ENCODE measurements at regions not wholly inside any gene's neighbourhood (a gene's known extent, or its start where the extent isn't known, plus 50 kb on each side); places are given as distances from the start of the nearest gene placed in this dataset.
"Not testable (repeated sequence)": the region's sequence is repeated elsewhere in the genome, so short reads cannot be mapped to it uniquely, and the experiment has no call there.

DNA sequence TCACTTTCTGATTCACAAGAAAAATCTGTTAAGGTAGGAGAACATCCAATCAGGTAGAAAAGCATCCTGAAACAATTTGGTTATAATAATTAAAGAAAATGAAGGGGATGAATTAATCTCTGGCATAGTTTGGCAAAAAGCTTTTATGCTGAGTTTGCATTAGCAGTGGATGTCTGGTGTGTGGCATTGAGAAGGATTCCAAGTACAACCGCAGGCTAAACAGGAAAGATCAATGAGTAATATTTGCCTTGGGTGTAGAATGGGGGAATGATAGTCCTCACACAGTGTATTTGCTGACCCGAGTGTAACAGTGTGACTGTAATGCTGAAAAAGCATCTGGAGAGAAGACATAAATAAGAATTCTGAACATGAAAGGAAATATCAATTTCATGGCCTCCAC is 68.3 kb upstream of the SESTD1 start:
- DNase-seq = no peak

- no peak for DNase-seq
These were observed 66.4 kb upstream of the SESTD1 start for GRCh38 chr2:179331061-179331460.

DNA sequence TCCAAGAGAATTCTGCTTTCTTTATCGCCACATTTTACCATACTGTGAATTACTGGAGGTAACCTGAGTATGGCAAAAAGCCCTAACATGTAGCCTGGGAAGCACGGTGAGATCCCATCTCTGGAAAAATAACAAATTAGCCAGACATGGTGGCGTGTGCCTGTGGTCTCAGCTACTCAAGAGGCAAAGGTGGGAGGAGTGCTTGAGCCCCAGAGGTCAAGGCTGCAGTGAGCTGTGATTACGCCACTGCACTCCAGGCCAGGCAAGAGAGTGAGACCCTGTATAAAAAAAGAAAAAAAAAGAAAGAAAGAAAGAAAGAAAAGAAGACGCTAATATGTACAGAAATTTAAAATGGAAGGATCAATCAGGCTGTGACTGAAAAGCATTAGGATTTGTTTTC is 57.7 kb upstream of the SESTD1 start:
- no peak for DNase-seq

- not testable (repeated sequence) for DNase-seq
These were observed 56.4 kb upstream of the SESTD1 start for GRCh38 chr2:179321034-179321433.

DNA sequence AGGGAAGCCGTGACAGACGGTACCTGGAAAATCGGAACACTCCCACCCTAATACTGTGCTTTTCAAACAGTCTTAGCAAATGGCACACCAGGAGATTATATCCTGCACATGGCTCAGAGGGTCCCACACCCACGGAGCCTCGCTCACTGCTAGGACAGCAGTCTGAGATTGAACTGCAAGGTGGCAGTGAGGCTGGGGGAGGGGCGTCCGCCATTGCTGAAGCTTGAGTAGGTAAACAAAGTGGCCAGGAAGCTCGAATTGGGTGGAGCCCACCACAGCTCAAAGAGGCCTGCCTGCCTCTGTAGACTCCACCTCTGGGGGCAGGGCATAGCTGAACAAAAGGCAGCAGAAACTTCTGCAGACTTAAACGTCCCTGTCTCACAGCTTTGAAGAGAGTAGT is 50.1 kb upstream of the SESTD1 start:
- not testable (repeated sequence) for DNase-seq

Data from anterior cingulate cortex (tissue), 58 donors.